ENCODE measurements at regions not wholly inside any gene's neighbourhood (a gene's known extent, or its start where the extent isn't known, plus 50 kb on each side); places are given as distances from the start of the nearest gene placed in this dataset.
"Not testable (repeated sequence)": the region's sequence is repeated elsewhere in the genome, so short reads cannot be mapped to it uniquely, and the experiment has no call there.

DNA sequence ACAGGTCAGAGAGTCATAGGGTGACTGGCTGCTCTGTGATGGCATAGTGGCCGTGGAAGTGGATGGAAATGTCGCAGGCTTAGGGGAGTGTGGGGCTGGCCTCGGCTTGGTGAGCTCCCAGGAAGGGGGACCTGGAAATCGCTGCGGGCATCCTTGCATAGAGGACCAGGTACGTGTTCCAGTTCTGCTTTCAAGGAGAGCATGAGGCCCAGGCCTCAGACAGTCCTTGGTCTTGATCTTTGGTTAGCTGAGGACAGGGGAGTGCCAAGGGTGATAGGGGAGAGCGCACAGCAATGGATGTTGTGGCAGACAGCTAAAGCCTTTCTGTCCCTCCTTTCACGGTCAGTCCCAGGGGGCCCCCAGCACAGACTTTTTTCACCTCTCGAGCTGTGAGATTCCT, 110.5 kb downstream of the SNRPN start:
- intact Hi-C loops (cut with DNase I): no loop called here
- ATAC-seq (ENCODE audit: poor library complexity) (no peak), DNase-seq (no peak)

DNA sequence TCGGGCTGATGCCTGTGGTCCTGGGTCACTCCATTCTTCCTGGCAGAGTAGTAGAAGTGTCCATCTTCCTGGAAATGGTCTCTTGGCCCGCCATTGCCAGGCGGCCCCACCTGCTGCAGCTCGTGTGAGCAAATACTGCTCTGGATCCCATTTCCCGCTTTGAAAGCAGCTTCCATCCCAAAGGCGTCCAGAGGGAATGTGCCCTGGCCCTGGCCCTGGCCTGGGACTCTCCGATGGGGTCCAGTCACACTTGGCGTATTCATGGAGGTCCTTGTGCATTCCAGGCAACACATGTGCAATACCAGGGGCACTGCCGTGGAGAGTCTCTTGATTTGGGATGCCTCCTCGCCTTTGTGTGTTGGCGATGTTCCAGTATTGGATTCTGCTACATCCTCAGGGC, 111.1 kb downstream of the SNRPN start:
- intact Hi-C loops (cut with DNase I): no loop called here
- ATAC-seq (ENCODE audit: poor library complexity) (no peak), DNase-seq (no peak)

DNA sequence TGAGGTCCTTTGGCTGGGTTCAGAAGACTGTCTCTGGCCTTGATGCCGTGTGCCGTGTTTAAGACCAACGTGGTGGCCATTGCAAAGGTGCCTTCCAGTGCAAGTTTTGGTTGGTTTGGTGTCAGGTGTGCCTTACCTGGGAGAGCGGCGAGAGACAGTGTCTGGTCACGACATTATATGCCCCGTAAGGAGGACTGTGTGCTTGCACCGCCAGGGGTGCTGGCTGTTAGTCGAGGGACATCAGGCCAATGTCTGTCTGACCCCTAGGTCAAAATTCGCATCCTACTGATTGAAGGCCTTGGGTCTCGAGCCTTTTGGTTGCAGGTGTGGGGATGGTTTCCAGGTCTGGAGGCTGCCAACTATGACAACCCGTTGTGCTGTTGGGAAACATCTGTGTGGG, 111.9 kb downstream of the SNRPN start:
- no peak for ATAC-seq (ENCODE audit: poor library complexity)
- DNase-seq: no peak
- intact Hi-C loops (cut with DNase I): no loop called here

GRCh38 chr15:25067725-25068309, 113.0 kb downstream of the SNRPN start:
- intact Hi-C loops (cut with DNase I): no loop called here
- DNase-seq (no peak), ATAC-seq (ENCODE audit: poor library complexity) (no peak)

DNA sequence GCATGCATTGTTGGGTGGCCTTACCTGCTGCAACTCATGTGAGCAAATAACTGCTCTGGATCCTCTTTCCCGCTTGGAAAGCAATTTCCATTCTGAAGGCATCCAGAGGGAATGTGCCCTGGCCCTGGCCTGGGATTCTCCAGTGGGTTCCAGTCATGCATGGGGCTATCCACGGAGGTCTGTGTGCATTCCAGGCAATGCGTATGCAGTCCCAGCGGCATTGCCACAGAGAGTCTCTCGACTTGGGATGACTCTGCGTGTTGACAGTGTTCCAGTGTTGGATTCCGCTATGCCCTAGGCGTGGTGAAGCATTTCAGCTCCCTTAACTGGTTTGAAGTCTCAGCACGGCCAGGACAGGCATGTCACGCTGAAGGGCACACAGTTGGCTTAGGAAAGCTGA, 113.9 kb downstream of the SNRPN start:
- ATAC-seq (ENCODE audit: poor library complexity) (no peak), DNase-seq (no peak)
- intact Hi-C loops (cut with DNase I): no loop called here

- no peak for ATAC-seq (ENCODE audit: poor library complexity)
- intact Hi-C loops (cut with DNase I): no loop called here
- no peak for DNase-seq
Measured at GRCh38 chr15:25070353-25070963, 115.7 kb downstream of the SNRPN start.

GRCh38 chr15:25072857-25073476, 118.2 kb downstream of the SNRPN start:
- no peak for DNase-seq
- ATAC-seq (ENCODE audit: poor library complexity): no peak
- intact Hi-C loops (cut with DNase I): no loop called here

GRCh38 chr15:25087137-25087536, 132.3 kb downstream of the SNRPN start:
- DNase-seq: no peak
- intact Hi-C loops (cut with DNase I): no loop called here
- ATAC-seq (ENCODE audit: poor library complexity): no peak

- no peak for ATAC-seq (ENCODE audit: poor library complexity)
- DNase-seq: no peak
- intact Hi-C loops (cut with DNase I): no loop called here
Measured at GRCh38 chr15:25088261-25088790, 133.5 kb downstream of the SNRPN start.

GRCh38 chr15:25089577-25089976, 134.8 kb downstream of the SNRPN start:
- DNase-seq: no peak
- no peak for ATAC-seq (ENCODE audit: poor library complexity)
- intact Hi-C loops (cut with DNase I): no loop called here

DNA sequence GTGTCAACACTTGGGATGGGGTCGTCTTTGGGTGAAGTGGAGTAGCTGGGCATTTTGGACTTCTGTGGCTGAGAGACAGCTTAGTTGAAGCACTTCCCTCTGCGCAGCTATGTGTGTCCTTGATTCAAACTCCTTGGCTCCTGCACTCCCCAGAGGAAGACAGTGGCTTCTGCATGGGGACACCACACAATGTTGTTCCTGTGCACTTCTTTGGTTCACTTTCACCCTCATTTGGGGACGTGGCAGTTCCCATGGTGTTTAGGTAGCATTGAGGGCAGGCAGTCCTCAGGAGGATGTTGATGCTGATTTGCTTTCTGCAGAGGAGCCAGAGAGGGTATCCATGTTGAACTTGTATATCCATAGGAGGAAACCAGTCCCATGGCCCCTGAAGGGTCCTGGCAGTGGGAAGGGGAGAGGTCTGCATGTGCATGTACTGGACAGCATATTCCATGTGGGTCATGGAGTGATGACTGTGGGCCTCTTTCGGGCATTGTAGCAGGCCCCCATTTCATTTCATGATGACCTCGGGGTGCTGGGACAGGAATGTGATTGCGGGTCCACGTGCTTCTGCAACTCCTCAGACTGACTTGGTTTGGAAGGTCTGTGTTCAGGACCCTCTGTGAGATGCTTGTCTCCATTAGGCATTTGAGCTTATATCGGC, 135.4 kb downstream of the SNRPN start:
- intact Hi-C loops (cut with DNase I): no loop called here
- no peak for DNase-seq
- ATAC-seq (ENCODE audit: poor library complexity): no peak

DNA sequence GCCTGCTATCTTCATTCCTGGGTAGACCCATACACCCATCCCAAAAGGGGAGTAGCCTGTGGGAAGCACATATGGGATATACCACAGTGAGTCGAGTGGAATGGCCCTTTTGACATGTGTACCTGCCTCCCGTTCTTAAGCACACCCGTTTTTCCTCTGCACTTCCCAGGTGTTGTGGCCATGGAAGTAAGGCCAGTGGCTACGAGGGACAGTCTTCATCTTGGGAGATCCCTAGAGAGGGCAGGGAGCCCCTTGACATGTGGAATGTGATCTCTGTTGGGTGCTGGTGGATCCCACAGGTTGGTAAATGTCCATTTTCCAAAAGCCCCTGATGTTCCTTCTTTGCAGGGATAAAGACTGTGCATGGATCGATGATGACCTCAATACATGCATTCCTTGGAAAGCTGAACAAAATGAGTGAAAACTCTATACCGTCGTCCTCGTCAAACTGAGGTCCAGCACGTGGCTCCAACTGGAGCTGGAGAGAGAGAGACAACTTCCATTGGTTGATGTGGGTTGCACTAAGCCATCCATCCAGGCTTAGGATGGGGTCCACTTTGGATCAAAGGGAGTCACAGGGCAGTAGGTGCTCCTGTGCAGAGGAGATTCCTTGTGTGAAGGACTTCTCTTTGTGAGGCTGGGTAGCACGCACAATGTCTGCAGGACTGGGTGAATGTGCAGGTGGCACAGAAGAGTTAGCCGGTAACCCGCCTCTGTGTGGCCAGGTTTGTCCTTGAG, 136.8 kb downstream of the SNRPN start:
- no peak for DNase-seq
- intact Hi-C loops (cut with DNase I): no loop called here

DNA sequence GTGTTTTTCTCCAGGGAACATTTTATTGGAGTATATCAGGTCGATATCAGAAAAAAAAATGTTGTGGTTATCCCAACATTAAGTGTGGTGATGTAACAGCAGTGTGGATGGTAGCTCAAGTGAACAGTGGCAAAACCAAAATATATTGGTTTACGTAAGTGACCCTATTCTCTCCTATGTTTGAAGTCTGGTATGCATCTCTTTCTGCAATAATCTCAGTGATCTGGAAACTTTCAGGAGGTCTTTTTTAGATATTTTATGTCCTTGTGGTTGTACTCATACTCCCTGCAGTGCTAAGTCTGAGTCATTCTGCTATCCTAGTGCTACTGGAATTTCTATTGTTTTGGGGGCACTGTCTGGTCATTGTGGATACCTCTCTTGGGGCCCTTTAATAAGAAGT, 137.9 kb downstream of the SNRPN start:
- ATAC-seq (ENCODE audit: poor library complexity): no peak
- intact Hi-C loops (cut with DNase I): no loop called here
- no peak for DNase-seq

More for the DNA sequence above, 136.8 kb downstream of the SNRPN start:
- no peak for ATAC-seq (ENCODE audit: poor library complexity)

- ATAC-seq (ENCODE audit: poor library complexity): peak; percentile 57
- DNase-seq: no peak
- intact Hi-C loops (cut with DNase I): no loop called here
Measured at GRCh38 chr15:25093455-25094029, 138.8 kb downstream of the SNRPN start.

GRCh38 chr15:25094066-25094465, 139.3 kb downstream of the SNRPN start:
- intact Hi-C loops (cut with DNase I): no loop called here
- ATAC-seq (ENCODE audit: poor library complexity) (no peak), DNase-seq (no peak)

GRCh38 chr15:25094519-25094918, 139.7 kb downstream of the SNRPN start:
- no peak for DNase-seq
- intact Hi-C loops (cut with DNase I): no loop called here
- no peak for ATAC-seq (ENCODE audit: poor library complexity)

GRCh38 chr15:25095179-25095578, 140.4 kb downstream of the SNRPN start:
- intact Hi-C loops (cut with DNase I): no loop called here
- ATAC-seq (ENCODE audit: poor library complexity) (no peak), DNase-seq (no peak)

GRCh38 chr15:25099966-25100365, 145.2 kb downstream of the SNRPN start:
- DNase-seq; ATAC-seq (ENCODE audit: poor library complexity); intact Hi-C loops (cut with DNase I): not testable (repeated sequence)

DNA sequence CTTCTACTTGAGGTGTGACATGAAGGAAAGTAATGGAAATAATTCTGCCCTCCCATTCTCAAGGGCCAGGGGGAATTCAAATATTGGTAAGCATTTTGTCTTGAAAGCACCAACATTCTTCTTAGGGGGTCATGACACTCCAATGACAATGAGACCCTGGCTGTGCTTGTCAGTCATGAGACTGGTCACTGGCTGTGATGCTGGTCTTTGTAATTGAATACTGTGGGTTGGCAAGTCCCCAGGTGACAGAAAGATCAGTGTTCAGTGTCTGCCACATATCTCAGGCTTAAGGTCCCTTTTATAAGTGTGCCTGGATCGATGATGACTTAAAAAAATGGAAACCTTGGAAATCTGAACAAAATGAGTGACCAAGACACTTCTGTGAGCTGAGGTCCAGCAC, 151.4 kb downstream of the SNRPN start:
- ATAC-seq (ENCODE audit: poor library complexity): no peak
- intact Hi-C loops (cut with DNase I): no loop called here
- DNase-seq: no peak
